ENCODE measurements at regions not wholly inside any gene's neighbourhood (a gene's known extent, or its start where the extent isn't known, plus 50 kb on each side); places are given as distances from the start of the nearest gene placed in this dataset.

DNA sequence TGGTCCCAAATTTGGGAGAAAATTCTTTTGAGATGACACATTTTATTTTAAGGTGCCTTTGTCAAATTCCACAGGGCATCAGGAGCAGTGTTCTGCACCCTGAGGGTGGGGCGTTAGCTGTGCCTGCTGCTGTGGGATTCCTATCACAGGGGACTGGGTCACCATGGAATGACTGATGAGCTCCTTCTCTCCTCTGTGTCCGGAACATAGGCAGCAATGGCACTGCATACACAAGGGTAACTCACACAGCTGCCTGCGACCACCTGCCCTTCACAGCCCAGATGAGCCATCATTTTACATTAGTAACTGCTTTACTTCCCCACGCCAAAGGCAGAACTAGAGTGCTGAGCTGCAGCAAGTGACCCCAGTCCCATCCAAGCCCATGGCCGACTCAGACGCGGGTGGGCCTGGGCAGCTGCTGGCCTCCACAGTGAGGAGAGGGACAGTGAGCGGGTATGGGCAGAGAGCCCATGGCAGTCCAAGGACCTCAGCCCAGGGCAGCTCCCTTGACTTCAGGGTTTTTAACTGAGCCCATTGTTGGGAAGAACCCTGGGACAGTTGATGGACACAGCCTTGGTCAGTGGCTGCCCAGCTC is 93.7 kb downstream of the GADD45G start:
- 95% methylated on average over 2 to 4 of the region's 8 CpGs for WGBS, 2 donors (ENCODE audit: low coverage in 1 of 2)

GRCh38 chr9:89699646-89700045 is 94.8 kb downstream of the GADD45G start:
- H3K4me1 ChIP-seq, result no peaks in the 10 kb centered on the region

More for the DNA sequence above, 93.7 kb downstream of the GADD45G start:
- Histone ChIP-seq H3K27ac (no peak overlapping the region), H3K4me3 (no peak overlapping the region), H3K4me1 (no peaks in the 10 kb centered on the region), H3K9me3 (no peaks in the 10 kb centered on the region), H3K36me3 (no peaks in the 10 kb centered on the region), H3K27me3 (no peaks in the 10 kb centered on the region)
- TF ChIP-seq CTCF (IDR thresholded peaks at IDR 0.05) (no peak), POLR2A (IDR thresholded peaks at IDR 0.05) (no peak), POLR2AphosphoS5 (IDR thresholded peaks at IDR 0.05) (no peak), EP300 (IDR thresholded peaks at IDR 0.05) (no peak)
- ATAC-seq, result no peak

GRCh38 chr9:89701221-89701798 is 96.5 kb downstream of the GADD45G start:
- no peaks in the 10 kb centered on the region for H3K27me3 ChIP-seq
- ATAC-seq, result no peak
- TF ChIP-seq EP300 (IDR thresholded peaks at IDR 0.05), result no peak
- TF ChIP-seq POLR2AphosphoS5 (IDR thresholded peaks at IDR 0.05), result no peak
- TF ChIP-seq CTCF (IDR thresholded peaks at IDR 0.05), result no peak
- no peak for TF ChIP-seq POLR2A (IDR thresholded peaks at IDR 0.05)
- H3K9me3 ChIP-seq, result no peaks in the 10 kb centered on the region
- no peak overlapping the region for H3K4me3 ChIP-seq
- 73 to 100% methylated on average over 2 to 5 of the region's 14 CpGs for WGBS, 2 donors (ENCODE audit: low coverage in 1 of 2)
- H3K36me3 ChIP-seq, result no peaks in the 10 kb centered on the region
- H3K27ac ChIP-seq, result no peak overlapping the region
- H3K4me1 ChIP-seq, result no peaks in the 10 kb centered on the region

More at GRCh38 chr9:89699646-89700045, 94.8 kb downstream of the GADD45G start:
- ATAC-seq, result no peak
- no peak for TF ChIP-seq POLR2AphosphoS5 (IDR thresholded peaks at IDR 0.05)
- TF ChIP-seq EP300 (IDR thresholded peaks at IDR 0.05), result no peak
- TF ChIP-seq CTCF (IDR thresholded peaks at IDR 0.05), result no peak
- no peak for TF ChIP-seq POLR2A (IDR thresholded peaks at IDR 0.05)
- H3K4me3 ChIP-seq, result no peak overlapping the region
- no peak overlapping the region for H3K27ac ChIP-seq
- WGBS, 2 donors (ENCODE audit: low coverage in 1 of 2), result 86 to 89% methylated on average over 8 to 10 of the region's 11 CpGs
- no peaks in the 10 kb centered on the region for H3K27me3 ChIP-seq
- no peaks in the 10 kb centered on the region for H3K9me3 ChIP-seq
- no peaks in the 10 kb centered on the region for H3K36me3 ChIP-seq

DNA sequence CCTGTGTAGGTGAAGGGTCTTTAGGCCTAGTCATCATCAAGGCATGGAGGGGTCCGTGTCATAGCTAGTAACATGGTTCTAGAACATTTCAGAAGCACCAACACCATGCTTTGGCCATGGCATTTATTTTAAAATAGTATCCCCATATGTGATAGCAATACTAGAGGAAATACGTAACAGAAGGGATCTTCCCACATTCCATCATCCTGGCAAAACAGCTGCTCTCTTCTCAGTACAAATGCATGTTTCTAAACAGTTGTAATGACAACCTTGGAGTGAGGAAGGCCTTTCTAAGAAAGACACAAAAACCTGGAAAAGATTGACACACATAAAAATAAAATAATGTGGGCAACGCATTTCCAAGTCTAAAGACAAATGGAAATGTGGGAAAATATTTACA is 97.6 kb downstream of the GADD45G start:
- no peaks in the 10 kb centered on the region for H3K36me3 ChIP-seq
- no peak overlapping the region for H3K27ac ChIP-seq
- H3K4me3 ChIP-seq, result no peak overlapping the region
- no peak for ATAC-seq
- no peaks in the 10 kb centered on the region for H3K27me3 ChIP-seq
- TF ChIP-seq POLR2AphosphoS5 (IDR thresholded peaks at IDR 0.05) (no peak), EP300 (IDR thresholded peaks at IDR 0.05) (no peak), POLR2A (IDR thresholded peaks at IDR 0.05) (no peak), CTCF (IDR thresholded peaks at IDR 0.05) (no peak)
- 91 to 94% methylated on average over 3 of the region's 3 CpGs for WGBS, 2 donors (ENCODE audit: low coverage in 1 of 2)
- H3K4me1 ChIP-seq, result no peaks in the 10 kb centered on the region
- H3K9me3 ChIP-seq, result no peaks in the 10 kb centered on the region

DNA sequence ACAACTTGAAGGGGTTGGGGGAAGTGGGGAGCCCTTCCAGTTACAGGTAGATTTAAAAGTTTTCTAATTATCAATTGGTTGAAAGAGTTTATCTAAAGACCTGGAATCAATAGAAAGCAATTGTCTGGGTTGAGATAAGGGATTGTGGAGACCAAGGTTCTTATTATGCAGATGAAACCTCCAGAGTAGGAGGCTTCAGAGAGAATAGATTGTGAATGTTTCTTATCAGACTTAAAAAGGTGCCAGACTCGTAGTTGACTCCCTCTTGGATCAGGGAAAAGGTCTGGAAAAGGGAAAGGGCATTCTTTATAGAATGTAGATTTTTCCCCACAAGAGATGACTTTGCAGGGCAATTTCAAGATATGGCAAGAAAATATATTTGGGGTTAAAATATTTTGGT is 100.8 kb downstream of the GADD45G start:
- H3K27ac ChIP-seq, result no peak overlapping the region
- no peak for ATAC-seq
- H3K27me3 ChIP-seq, result no peaks in the 10 kb centered on the region
- TF ChIP-seq CTCF (IDR thresholded peaks at IDR 0.05), result no peak
- TF ChIP-seq POLR2A (IDR thresholded peaks at IDR 0.05), result no peak
- no peak for TF ChIP-seq POLR2AphosphoS5 (IDR thresholded peaks at IDR 0.05)
- no peak for TF ChIP-seq EP300 (IDR thresholded peaks at IDR 0.05)
- no peaks in the 10 kb centered on the region for H3K4me1 ChIP-seq
- no peaks in the 10 kb centered on the region for H3K36me3 ChIP-seq
- 0% methylated on average over 1 of the region's 1 CpG for WGBS, 2 donors (ENCODE audit: low coverage in 1 of 2)
- H3K4me3 ChIP-seq, result no peak overlapping the region
- no peaks in the 10 kb centered on the region for H3K9me3 ChIP-seq

Measured in gastroesophageal sphincter (tissue), 4 donors.